DMS153 treated with DMSO at 0.1 percent for 48 hours (cell line): ENCODE measurements at regions not wholly inside any gene's neighbourhood (a gene's known extent, or its start where the extent isn't known, plus 50 kb on each side); places are given as distances from the start of the nearest gene placed in this dataset.
"Not testable (repeated sequence)": the region's sequence is repeated elsewhere in the genome, so short reads cannot be mapped to it uniquely, and the experiment has no call there.

Experiments
- DNase-seq: peaks from one replicate; lab custom pipeline; 2025; ENCODE audit not compliant: unreplicated experiment; lab: John Stamatoyannopoulos, UW

DNA sequence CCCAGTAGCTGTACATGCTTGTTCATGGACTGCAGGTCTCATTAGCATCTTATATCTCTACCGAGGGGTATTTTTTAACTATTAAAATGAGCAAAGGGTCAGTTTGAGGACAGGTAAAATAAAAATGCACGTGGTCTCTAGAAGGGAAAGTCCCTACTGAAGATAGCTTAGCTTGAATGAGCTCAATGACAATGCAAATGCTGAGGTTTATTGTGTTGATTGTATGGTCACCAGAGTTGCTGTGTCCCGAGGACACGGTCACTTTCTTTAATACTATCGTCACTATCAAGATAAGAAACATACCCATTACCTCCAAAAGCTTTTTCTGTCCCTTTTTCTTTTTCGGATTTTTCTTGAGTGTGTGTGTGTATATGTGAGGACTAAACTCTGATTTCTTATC lies 250.5 kb upstream of the PRKX start:
- no peak for DNase-seq

DNA sequence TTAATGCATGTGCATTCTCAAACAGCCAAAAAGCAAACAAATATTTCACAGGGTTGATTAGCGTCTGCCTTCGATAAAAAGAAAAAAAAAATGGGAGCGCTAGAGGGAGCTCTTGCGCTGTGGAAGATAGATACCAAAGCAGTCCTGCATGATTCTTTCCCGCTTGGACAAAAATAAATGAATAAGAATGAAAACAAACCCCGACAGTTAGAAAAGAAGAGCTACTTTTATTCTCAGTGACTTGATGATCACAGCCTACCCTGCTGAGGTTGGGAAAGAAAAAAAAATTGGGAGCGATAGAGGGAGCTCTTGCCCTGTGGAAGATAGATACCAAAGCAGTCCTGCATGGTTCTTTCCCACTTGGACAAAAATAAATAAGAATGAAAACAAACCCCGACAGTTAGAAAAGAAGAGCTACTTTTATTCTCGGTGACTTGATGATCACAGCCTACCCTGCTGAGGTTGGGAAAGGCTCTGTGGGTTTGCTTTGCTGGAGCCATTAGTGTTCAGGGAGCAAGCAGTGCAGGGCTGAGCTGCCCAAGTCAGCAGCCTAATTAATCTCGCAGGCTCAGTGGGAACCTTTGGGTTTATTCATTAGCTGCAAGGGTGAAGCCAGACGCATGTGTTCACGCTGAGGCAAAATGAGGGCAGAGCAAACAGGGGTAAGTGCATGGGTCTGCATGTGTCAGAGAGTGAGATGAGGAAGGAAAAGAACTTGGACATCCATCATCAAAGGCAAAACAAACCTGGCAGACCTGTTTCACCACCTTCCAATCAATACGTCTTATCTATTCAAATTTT lies 249.3 kb upstream of the PRKX start:
- DNase-seq = no peak

DNA sequence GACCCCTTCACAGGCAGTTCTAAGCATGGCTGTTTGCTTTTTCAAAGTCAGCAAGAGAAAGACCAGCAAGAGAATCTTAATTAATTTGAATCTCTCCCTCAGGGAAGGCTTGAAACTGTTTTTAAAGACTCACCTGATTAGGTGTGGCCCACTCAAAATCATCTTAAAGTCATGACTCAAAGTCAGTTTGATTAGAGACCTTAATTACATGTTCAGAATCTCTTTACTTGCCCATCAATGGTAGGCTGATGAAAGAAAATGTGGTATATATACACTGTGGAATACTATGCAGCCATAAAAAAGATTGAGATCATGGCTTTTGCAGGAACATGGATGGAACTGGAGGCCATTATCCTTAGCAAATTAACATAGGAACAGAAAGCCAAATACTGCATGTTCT lies 247.5 kb upstream of the PRKX start:
- no peak for DNase-seq

DNA sequence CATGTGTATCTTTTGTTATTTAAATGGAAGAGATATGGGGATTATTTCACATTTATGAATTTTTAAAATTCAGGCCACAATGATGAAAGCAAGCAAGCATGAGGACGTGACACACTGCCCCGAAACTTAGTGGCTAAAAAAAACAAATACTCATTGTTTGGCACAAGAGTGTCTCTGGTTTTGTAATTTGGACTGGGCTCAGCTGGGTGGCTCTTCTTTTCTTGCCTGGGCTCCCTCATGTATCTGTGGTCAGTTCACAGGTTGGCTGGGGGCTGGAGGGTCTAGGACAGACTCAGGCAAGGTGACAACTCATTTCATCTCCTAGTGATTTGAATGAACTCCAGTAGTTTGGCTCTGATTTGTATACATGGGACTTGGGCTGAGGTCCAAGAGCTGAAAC lies 238.4 kb upstream of the PRKX start:
- DNase-seq = no peak

DNA sequence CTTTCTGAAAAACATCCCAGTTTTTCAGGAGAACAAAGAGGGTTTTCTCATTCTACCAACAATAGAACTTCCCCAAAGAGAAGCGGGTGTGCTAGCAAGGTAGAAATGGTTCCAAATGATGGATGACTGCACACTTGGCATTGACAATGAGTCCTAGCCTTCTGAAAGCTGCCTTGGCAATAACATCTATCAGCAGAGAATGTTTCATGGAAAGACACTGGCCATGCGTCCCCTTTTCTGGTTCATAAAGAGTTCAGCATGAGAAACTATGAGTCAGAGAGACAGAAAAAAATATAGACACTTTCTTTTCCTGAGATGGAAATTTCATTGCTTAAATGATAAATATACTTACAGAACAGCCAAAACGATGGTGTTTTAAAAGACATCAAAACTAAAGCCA lies 236.9 kb upstream of the PRKX start:
- DNase-seq = no peak

DNA sequence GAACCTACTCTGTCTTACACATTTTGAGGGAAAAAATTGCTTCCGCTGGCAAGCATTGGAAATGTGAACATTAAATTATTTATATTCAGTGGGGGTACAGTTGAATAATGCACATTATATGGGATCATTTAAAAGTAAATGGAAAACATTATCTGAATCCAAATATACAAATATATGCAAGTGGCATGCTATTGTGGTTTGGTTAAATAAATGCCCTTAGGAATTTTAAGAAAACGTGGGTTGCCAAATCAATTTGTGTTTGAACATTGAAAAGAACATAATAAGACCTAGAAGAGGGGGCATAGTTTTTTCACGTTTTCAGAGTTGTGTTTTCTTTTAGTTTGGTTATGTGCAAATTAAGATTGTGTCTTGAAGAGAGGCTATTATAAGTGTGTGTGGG lies 230.5 kb upstream of the PRKX start:
- DNase-seq = no peak

DNA sequence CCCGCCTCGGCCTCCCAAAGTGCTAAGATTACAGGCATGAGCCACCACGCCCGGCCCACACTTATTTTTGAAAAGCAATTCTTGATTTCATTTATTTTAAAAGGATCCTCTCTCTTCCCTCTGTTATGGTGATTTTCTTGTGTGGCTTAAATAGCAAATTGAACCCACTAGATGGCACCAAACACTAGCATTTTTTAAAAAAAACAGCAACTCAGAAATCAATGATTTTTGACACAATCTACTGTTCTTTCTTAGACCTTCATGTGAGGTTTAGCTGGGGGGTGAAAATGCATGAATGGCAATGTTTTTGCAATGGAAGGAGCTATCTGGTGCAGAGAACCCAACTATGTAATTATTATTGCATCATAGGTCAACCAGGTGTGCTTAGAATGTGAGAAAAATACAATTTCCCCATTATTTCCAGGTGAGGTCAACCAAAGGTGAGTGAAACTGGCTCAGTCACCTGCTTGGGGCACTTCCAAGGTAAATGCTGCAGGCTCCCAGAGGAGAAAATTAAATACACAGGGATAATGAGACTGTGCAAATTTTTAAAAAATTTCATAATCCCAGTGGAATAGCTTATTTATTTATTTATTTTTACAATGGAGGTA lies 226.7 kb upstream of the PRKX start:
- no peak for DNase-seq

DNA sequence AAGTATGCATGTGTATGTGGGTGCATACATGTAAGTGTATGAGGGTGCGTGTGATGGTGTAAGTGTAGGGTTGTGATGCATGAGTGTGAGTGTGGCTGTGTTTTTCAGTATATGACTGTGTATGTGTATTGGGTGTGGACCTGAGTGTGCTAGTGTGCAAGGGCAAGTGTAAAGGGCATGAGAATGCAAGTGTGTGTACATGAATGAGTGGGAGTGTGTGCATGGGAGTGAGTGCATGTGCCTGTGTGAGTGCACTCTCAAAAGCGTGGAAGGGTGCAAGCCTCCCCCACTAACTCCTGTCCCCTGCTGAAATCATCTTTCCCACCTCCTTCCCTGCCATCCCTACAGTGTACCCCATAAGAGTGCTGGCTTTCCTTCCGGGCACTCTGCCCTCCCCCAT lies 225.1 kb upstream of the PRKX start:
- DNase-seq = no peak

DNA sequence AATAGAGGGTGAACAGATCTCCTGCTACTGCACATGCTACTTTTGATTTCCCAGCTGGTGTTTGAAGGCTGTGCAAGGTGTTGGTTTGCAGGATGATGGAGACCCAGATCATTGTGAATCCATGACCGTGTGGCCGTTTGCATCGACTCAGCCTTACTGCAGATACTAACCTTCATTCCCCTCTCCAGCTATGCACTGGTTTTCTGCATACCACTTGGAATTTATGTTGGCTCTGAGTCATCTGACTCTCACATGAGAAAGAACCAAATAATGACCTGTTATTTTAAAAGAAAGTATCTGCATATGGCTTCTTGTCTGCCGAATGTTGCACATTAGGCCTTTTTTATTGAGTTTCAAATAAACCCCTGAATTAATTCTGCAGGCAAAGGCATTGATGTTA lies 221.7 kb upstream of the PRKX start:
- not testable (repeated sequence) for DNase-seq

DNA sequence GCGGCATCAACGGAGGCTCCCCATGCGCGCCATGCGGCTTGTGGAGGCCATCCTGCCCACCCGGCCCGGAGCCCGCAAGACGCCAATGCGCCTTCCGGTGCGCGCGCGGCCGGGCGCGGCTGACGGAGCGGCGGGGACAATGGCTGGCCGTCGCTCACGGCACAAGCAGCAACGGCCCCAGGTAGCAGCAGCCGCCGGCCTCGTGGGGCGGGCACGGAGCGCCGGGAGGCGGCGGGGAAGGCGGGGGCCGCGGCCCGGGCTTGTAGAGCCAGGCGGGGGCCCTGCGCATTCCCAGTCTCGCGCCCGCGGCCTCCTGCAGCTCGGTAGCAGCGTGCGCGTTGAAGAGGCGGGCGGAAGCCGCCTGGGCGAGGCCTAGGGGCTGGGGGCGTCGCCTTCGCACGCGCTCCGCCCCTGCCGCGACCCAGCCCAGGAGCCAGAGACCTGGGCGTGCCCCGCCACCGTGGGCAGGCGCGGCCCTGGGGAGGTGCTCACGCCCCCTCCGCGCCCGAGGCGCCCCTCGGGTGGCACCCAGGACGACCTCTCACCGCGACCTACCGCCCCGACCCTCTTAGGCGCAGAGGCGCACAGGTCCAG lies 207.1 kb upstream of the PRKX start:
- DNase-seq = not testable (repeated sequence)

DNA sequence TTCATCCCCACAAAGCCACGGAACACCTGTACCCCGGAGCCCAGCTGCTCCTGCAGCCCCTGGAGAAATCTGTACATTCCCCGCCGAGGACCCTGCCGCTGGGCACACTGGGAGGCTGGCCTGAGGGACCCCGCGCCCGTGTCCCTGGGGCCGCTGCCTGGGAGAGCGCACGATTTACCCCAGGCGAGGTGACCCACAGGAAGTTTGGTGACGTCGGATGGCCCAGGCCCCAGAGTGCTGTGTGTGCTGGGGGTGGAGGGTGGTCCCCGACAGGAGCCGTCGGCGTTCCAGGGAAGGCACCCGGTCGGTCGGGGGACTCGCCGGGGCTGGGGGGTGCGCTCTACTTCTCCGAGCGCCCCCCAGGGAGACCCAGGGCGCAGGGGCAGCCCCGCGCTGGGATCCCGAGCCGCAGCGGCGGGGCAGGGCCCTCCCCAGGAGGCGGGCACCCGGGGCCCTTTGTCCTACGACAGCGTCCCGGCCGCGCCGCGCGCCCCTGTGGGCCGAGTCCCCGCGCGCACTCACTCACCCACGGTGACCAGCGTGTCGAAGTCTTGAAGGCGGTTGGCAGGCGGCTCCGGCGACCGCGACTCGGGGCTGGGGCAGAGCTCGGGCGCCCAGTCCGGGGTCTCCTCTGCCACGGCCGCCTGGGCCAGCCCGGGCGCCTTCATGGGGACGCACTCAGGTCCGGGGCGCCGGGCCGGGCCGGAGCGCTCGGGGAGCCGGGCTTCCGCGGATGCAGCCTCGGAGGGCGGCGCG lies 206.4 kb upstream of the PRKX start:
- DNase-seq = not testable (repeated sequence)

DNA sequence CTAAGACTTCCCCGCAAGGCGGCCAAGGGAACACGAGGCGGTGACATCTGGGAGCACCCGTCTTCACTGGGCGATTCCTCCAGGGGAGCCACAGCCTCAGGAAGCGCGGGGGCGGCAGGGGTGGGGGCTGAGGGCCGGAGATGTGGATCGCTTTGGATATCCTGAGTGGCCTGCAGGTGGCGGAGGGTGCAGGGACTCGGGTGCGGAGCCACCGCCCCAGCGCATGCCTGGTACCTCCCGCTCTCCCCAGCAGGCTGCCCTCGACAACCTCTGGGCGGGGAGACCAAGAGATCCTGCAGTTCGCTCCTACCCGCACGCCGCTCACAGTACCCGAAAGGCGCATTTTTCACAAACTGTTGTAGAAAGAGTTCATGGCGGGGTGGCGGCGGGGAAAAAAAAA lies 201.4 kb upstream of the PRKX start:
- not testable (repeated sequence) for DNase-seq

DNA sequence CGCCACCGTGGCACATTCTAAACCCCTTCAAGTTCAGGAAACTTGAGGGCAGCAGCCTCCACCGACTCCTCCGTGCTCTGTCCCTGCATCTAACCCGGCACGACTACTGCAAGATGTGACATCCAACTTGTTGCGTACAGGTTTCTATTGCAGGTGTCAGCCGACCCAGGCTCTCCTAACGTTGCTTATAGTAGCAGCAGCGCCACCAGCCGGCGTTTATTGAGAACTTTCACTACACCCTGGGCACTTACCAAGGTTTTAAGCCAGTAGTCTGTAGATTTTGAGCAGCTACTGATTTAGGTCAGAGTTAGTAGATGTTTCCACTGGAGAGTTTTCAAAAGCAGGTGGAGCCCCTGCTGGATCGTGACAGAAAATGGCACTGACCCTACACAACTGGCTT lies 200.6 kb upstream of the PRKX start:
- not testable (repeated sequence) for DNase-seq

DNA sequence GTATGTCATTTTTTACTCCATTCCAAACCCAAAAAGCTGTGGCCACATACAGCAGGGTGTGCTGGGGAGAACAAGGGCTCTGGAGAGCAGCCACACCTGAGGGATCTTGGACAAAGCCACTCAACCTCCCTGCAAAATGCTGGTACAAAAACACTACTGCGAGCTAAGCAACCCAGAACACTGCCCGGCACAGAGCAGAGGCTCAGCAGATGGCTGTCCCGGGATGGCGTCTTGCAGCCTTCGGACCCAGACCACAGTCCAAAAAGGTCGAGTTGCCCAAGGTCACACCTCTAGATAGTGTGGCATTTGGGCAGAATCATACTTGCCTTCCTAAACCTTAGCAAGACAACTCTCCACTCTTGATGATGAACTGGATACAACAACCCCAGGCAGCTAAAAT lies 197.6 kb upstream of the PRKX start:
- DNase-seq = not testable (repeated sequence)

DNA sequence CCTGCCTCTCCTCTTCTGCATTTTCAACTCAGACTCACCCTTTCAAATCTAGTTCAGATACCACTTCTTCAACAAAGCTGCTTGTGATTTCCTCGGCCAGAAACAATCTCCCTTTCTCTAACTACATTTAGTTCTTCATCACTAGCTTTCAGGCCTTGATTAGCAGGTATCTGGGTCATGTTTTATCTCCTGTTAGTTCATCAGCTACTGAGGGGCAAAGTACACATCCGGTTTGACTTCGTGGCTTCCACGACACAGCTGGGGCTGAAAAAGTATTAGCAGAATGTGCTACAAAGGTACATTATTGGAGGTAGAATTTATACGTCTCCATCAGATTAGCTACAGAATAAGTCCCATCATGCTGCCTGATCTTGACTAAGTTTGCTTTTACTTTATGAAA lies 197.2 kb upstream of the PRKX start:
- not testable (repeated sequence) for DNase-seq

DNA sequence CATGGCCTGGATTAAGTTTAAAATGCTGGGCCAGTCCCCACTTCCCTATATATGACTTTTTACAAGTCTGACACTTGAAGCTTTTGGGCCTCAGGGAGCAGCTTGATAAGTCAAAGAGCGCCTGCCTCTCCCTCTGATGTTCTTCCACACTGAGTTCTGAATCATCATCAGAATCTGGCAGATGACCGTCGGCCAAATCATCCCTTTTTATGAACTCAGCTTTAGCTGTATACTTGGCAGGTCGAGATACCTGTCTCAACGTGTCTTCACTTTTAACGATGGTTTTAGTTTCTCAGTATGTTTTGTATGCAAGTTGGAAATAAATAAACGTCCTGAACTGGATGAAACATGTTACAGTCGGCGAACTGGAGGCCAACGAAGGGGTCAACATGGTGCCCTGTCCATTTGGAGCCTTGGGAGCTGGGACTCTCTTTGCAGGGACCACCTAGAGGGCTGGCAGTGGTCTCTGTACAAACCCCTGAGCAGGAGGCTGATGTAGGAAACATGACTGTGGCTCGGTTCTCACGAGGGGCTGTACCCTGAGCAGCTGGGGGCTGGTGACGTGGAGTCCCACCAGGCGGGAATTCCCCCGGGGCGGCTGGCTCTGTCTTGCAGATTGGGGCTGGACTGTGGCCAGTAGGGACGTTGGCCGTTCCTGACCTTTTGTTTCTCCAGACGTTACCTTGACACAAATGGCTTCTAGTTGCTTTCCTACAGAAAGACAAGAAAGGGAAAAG lies 192.2 kb upstream of the PRKX start:
- not testable (repeated sequence) for DNase-seq

DNA sequence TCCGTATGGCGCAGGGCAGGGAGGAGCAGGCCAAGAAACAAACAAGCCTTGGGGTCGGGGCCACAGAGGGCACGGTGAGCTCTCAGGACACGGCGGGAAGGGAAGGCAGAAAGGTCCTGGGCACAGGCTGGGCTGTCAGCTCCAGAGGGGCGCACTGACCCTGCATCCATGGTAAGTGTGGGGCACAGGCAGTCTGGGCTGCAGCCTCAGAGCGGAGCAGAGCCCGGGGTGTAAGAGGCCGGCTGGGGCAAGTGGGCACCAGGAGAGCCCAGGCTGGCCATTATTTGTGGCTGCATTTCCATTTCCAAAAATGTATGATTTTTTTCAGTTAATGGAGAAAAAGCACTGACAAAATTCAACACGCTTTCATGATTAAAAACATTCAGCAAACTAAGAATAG lies 188.8 kb upstream of the PRKX start:
- not testable (repeated sequence) for DNase-seq

DNA sequence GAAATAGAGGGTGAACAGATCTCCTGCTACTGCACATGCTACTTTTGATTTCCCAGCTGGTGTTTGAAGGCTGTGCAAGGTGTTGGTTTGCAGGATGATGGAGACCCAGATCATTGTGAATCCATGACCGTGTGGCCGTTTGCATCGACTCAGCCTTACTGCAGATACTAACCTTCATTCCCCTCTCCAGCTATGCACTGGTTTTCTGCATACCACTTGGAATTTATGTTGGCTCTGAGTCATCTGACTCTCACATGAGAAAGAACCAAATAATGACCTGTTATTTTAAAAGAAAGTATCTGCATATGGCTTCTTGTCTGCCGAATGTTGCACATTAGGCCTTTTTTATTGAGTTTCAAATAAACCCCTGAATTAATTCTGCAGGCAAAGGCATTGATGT lies 183.3 kb upstream of the PRKX start:
- not testable (repeated sequence) for DNase-seq

DNA sequence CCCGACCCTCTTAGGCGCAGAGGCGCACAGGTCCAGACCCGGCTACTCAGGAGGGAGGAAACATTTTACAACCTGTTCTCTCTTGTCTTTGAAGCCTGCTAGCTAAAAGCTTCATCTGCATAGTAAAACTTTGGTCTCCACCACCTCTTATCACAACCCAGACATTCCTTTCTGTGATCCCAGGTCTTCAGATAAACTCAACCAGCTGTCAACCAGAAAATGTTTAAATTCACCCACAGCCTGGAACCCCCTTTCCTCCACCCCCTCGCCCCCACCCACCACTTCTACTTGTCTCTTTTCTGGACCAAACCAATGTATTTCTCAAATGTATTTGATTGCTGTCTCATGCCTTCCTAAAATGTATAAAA lies 169.1 kb upstream of the PRKX start:
- DNase-seq = not testable (repeated sequence)

DNA sequence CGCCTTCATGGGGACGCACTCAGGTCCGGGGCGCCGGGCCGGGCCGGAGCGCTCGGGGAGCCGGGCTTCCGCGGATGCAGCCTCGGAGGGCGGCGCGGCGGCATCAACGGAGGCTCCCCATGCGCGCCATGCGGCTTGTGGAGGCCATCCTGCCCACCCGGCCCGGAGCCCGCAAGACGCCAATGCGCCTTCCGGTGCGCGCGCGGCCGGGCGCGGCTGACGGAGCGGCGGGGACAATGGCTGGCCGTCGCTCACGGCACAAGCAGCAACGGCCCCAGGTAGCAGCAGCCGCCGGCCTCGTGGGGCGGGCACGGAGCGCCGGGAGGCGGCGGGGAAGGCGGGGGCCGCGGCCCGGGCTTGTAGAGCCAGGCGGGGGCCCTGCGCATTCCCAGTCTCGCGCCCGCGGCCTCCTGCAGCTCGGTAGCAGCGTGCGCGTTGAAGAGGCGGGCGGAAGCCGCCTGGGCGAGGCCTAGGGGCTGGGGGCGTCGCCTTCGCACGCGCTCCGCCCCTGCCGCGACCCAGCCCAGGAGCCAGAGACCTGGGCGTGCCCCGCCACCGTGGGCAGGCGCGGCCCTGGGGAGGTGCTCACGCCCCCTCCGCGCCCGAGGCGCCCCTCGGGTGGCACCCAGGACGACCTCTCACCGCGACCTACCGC lies 168.6 kb upstream of the PRKX start:
- not testable (repeated sequence) for DNase-seq
